K562 (cell line): ENCODE measurements at regions not wholly inside any gene's neighbourhood (a gene's known extent, or its start where the extent isn't known, plus 50 kb on each side); places are given as distances from the start of the nearest gene placed in this dataset.

Experiments
- ATAC-seq: fragments of 200-7000 bp; cut with Tn5 transposase; 3 replicates; pipeline ENCODE4 v1.9.1; 2020; ENCODE audit warnings: moderate library complexity
- BruUV-seq: library from RNA; stranded (reverse); fragments of 400-500 nt; replicated peaks from 2 replicates; lab custom pipeline; 2021; lab: Mats Ljungman, UMichigan
- CTCF ChIA-PET: fragments of 300-600 bp; formaldehyde crosslinking; extraction: SDS; loops from one replicate; lab custom pipeline; 2021; ENCODE audit warnings: low intra/inter-chr PET ratio; lab: Yijun Ruan, JAX
- POLR2A ChIA-PET: fragments of 300-600, 350-650 bp; sonication (Branson Sonifier 250); formaldehyde crosslinking; extraction: SDS; loops from one replicate; lab custom pipeline; 2021; ENCODE audit warnings: antibody characterized with exemption, inconsistent platforms; lab: Yijun Ruan, JAX
- DNase-seq, 4 experiments: peaks; one replicate each; pipeline versions ENCODE4 v3.0.0 to v3.0.0-alpha.2; 2011 to 2018; ENCODE audit warnings: low spot score in 3 of 4, mixed read lengths in 3 of 4; ENCODE audit errors: extremely low read depth in 1 of 4
- FAIRE-seq: peaks from 2 replicates; lab custom pipeline; 2011; peaks lifted over from hg19 to GRCh38; lab: Jason Lieb, UNC
- H2AFZ ChIP-seq: 2 replicates; pipeline ENCODE4 v1.6.0; 2011; ENCODE audit warnings: low read depth, low read length, control low read depth, inconsistent platforms
- H3K27ac ChIP-seq: fragments of 200-600 bp; 3 replicates; pipeline ENCODE4 v1.8.0; 2011; ENCODE audit warnings: low read depth, mild to moderate bottlenecking, control low read depth, inconsistent platforms, low read length, moderate library complexity, mixed read lengths; ENCODE audit errors: extremely low read depth
- H3K27me3 ChIP-seq, 2 experiments: fragments of 300-600 bp in 1 of 2; 2 replicates in 1 of 2; 3 replicates in 1 of 2; pipeline versions ENCODE4 v1.6.0 to v1.8.0; 2011; ENCODE audit warnings: inconsistent platforms in 2 of 2, low read length in 2 of 2, mild to moderate bottlenecking in 1 of 2, mixed read lengths in 1 of 2, moderate library complexity in 1 of 2; ENCODE audit not compliant: control insufficient read depth in 2 of 2, insufficient read depth in 2 of 2
- H3K36me3 ChIP-seq: fragments of 300-600 bp; 3 replicates; pipeline ENCODE4 v1.8.0; 2011; ENCODE audit warnings: mild to moderate bottlenecking, low read length, inconsistent platforms; ENCODE audit not compliant: control insufficient read depth, insufficient read depth
- H3K4me1 ChIP-seq, 2 experiments: fragments of 200-600 bp in 1 of 2; replicated peaks in 1 of 2; 2 replicates in 1 of 2; 3 replicates in 1 of 2; pipeline versions ENCODE4 v1.5.1 to v1.8.0; 2011; ENCODE audit warnings: inconsistent platforms in 2 of 2, low read length in 2 of 2, mild to moderate bottlenecking in 1 of 2, mixed read lengths in 1 of 2, moderate library complexity in 1 of 2; ENCODE audit not compliant: control insufficient read depth in 2 of 2, insufficient read depth in 2 of 2
- H3K4me2 ChIP-seq: 2 replicates; pipeline ENCODE4 v1.6.1; 2011; ENCODE audit warnings: low read length, control low read depth, inconsistent platforms, mixed read lengths; ENCODE audit not compliant: insufficient read depth
- H3K4me3 ChIP-seq: fragments of 200-600 bp; sonication (generic), shearing (Covaris generic); 2 replicates; pipeline ENCODE4 v1.5.1; 2016; ENCODE audit warnings: control low read depth, inconsistent platforms
- H3K79me2 ChIP-seq: fragments of 200-600 bp; 3 replicates; pipeline ENCODE4 v1.8.0; 2011; ENCODE audit warnings: low read length, inconsistent platforms; ENCODE audit not compliant: control insufficient read depth, insufficient read depth
- H3K9ac ChIP-seq, 2 experiments: 2 replicates each; pipeline versions ENCODE4 v1.6.0 to v1.6.1; 2011; ENCODE audit warnings: low read depth in 2 of 2, low read length in 2 of 2, control low read depth in 1 of 2, inconsistent platforms in 1 of 2, mild to moderate bottlenecking in 1 of 2, mixed read lengths in 1 of 2; ENCODE audit not compliant: insufficient read depth in 1 of 2
- H3K9me1 ChIP-seq: one replicate; pipeline ENCODE4 v1.6.0; 2011; ENCODE audit warnings: inconsistent platforms, mild to moderate bottlenecking, low read length, moderate library complexity; ENCODE audit not compliant: control insufficient read depth, insufficient read depth
- H3K9me3 ChIP-seq: replicated peaks from 2 replicates; pipeline ENCODE4 v1.5.1; 2011; ENCODE audit warnings: low read depth, low read length, inconsistent platforms; ENCODE audit not compliant: control insufficient read depth, insufficient read depth
- H4K20me1 ChIP-seq: replicated peaks from 2 replicates; pipeline ENCODE4 v1.6.1; 2011; ENCODE audit warnings: low read length, inconsistent platforms, mixed read lengths; ENCODE audit not compliant: control insufficient read depth, insufficient read depth
- CHD1 ChIP-seq: fragments of 200-600 bp; sonication (generic); IDR thresholded peaks from one replicate; pipeline ENCODE4 v1.6.1; 2012; ENCODE audit warnings: mild to moderate bottlenecking, moderate library complexity, low read length, inconsistent platforms
- COPS2 ChIP-seq: fragments of 450-650 bp; conservative IDR thresholded peaks from 2 replicates; pipeline ENCODE4 v1.6.1; 2016; ENCODE audit warnings: mild to moderate bottlenecking, moderate library complexity
- MCM3 ChIP-seq: fragments of 450-650 bp; IDR thresholded peaks from 2 replicates; pipeline ENCODE4 v1.6.1; 2016
- MCM5 ChIP-seq: fragments of 450-650 bp; IDR thresholded peaks from 2 replicates; pipeline ENCODE4 v1.6.1; 2016; ENCODE audit warnings: low read depth
- U2AF2 ChIP-seq: fragments of 200-400 bp; formaldehyde crosslinking; optimal IDR thresholded peaks from 2 replicates; pipeline ENCODE3; 2017; ENCODE audit warnings: low read depth, mild to moderate bottlenecking, low read length
- ZNF134 ChIP-seq: fragments of 250-450 bp; sonication (Bioruptor Pico); conservative IDR thresholded peaks from 2 replicates; pipeline ENCODE4 v1.4.0; 2020
- ZNF589 ChIP-seq: fragments of 200-800 bp; sonication (Bioruptor generic); IDR thresholded peaks from 2 replicates; pipeline ENCODE4 v1.6.1; 2016; ENCODE audit warnings: low read depth, missing genetic modification characterization, missing compliant biosample characterization
- ZZZ3 ChIP-seq: fragments of 450-650 bp; IDR thresholded peaks from 2 replicates; pipeline ENCODE4 v1.6.1; 2016; ENCODE audit warnings: antibody characterized with exemption, mild to moderate bottlenecking, moderate library complexity
- WGBS: fragments of 100-300 bp; shearing (Covaris generic); methylation state at CpG from one replicate; pipeline ENCODE4 v1.1.6; 2016; ENCODE audit warnings: low coverage, mixed read lengths; ENCODE audit not compliant: insufficient coverage; ENCODE audit errors: missing lambda C conversion rate; 5-methylcytosine and 5-hydroxymethylcytosine counted together
- in situ Hi-C: fragments of 300-500 bp; cut with MboI; formaldehyde crosslinking; loops from 4 replicates; pipeline ENCODE4 v1.15.0; 2018; ENCODE audit warnings: inconsistent platforms, mixed read lengths
- intact Hi-C: fragments of 100-400 bp; cut with micrococcal nuclease; formaldehyde crosslinking; loops from 2 replicates; pipeline ENCODE4 v1.14.2; 2022
- TF ChIP-seq, protein P1 (sequence below): fragments of 450-650 bp; IDR thresholded peaks from 2 replicates; pipeline ENCODE4 v1.6.1; 2018; ENCODE audit warnings: mild to moderate bottlenecking, low read depth; ENCODE audit not compliant: partially characterized antibody
- TF ChIP-seq, protein P2 (sequence below): sonication (generic); formaldehyde crosslinking; IDR thresholded peaks from 2 replicates; pipeline ENCODE4 v1.8.0; 2022; ENCODE audit warnings: mild to moderate bottlenecking, missing genetic modification reagents
- TF ChIP-seq, protein P3 (sequence below), 2 experiments: fragments of 450-650 bp in 1 of 2; IDR thresholded peaks; 2 replicates each; pipeline ENCODE4 v1.6.1; 2011 to 2017; ENCODE audit warnings: low read depth in 2 of 2, antibody characterized with exemption in 1 of 2, borderline replicate concordance in 1 of 2, low read length in 1 of 2, mild to moderate bottlenecking in 1 of 2, mixed read lengths in 1 of 2; ENCODE audit not compliant: control insufficient read depth in 1 of 2

DNA sequence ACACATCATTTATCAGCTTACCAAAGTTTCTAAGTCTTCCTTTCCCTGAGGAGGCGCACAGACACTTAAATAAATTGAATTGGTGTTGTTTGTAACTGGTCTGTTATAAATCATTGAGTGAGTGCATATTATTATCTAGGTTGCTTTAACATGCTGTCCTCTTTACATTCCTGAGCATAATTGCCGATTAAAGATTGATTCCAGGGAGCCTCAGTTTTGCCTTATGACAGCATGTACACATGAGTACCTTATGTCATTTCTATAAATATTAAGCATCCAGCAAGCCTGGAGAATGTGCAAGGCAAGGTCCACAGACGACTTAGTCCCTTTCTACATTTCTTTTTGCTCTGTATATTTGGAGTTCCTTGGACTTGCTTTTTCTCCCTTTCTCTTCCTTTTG lies 177.9 kb upstream of the STEAP4 start:
- Histone ChIP-seq H3K9ac (no peak overlapping the region), H3K27me3 (no peaks in the 10 kb centered on the region), H3K4me1 (no peaks in the 10 kb centered on the region), H3K9me1 (no peaks in the 10 kb centered on the region), H3K4me3 (no peak overlapping the region), H4K20me1 (no peaks in the 10 kb centered on the region), H3K36me3 (no peaks in the 10 kb centered on the region), H3K79me2 (no peaks in the 10 kb centered on the region), H3K27ac (no peak overlapping the region), H3K9me3 (no peaks in the 10 kb centered on the region; the same call in none of the 2 replicates), H2AFZ (no peak overlapping the region), H3K4me2 (no peak overlapping the region)
- DNase-seq = no peak
- CTCF ChIA-PET = no interaction called here
- 0% methylated on average over 3 of the region's 3 CpGs for WGBS
- POLR2A ChIA-PET = no interaction called here
- in situ Hi-C loops = no loop called here
- intact Hi-C loops = no loop called here
- TF ChIP-seq COPS2 (no peak), CHD1 (no peak), MCM3 (no peak), ZNF589 (CRISPR knock-in tag) (no peak), ZZZ3 (no peak), U2AF2 (no peak), MCM5 (no peak), ZNF134 (CRISPR knock-in tag) (no peak)
- TF ChIP-seq, protein P1, sequence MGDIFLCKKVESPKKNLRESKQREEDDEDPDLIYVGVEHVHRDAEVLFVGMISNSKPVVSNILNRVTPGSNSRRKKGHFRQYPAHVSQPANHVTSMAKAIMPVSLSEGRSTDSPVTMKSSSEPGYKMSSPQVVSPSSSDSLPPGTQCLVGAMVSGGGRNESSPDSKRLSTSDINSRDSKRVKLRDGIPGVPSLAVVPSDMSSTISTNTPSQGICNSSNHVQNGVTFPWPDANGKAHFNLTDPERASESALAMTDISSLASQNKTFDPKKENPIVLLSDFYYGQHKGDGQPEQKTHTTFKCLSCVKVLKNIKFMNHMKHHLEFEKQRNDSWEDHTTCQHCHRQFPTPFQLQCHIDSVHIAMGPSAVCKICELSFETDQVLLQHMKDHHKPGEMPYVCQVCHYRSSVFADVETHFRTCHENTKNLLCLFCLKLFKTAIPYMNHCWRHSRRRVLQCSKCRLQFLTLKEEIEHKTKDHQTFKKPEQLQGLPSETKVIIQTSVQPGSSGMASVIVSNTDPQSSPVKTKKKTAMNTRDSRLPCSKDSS = no peak
- TF ChIP-seq, protein P2, sequence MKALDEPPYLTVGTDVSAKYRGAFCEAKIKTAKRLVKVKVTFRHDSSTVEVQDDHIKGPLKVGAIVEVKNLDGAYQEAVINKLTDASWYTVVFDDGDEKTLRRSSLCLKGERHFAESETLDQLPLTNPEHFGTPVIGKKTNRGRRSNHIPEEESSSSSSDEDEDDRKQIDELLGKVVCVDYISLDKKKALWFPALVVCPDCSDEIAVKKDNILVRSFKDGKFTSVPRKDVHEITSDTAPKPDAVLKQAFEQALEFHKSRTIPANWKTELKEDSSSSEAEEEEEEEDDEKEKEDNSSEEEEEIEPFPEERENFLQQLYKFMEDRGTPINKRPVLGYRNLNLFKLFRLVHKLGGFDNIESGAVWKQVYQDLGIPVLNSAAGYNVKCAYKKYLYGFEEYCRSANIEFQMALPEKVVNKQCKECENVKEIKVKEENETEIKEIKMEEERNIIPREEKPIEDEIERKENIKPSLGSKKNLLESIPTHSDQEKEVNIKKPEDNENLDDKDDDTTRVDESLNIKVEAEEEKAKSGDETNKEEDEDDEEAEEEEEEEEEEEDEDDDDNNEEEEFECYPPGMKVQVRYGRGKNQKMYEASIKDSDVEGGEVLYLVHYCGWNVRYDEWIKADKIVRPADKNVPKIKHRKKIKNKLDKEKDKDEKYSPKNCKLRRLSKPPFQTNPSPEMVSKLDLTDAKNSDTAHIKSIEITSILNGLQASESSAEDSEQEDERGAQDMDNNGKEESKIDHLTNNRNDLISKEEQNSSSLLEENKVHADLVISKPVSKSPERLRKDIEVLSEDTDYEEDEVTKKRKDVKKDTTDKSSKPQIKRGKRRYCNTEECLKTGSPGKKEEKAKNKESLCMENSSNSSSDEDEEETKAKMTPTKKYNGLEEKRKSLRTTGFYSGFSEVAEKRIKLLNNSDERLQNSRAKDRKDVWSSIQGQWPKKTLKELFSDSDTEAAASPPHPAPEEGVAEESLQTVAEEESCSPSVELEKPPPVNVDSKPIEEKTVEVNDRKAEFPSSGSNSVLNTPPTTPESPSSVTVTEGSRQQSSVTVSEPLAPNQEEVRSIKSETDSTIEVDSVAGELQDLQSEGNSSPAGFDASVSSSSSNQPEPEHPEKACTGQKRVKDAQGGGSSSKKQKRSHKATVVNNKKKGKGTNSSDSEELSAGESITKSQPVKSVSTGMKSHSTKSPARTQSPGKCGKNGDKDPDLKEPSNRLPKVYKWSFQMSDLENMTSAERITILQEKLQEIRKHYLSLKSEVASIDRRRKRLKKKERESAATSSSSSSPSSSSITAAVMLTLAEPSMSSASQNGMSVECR (CRISPR knock-in tag) = no peak
- TF ChIP-seq, protein P3, sequence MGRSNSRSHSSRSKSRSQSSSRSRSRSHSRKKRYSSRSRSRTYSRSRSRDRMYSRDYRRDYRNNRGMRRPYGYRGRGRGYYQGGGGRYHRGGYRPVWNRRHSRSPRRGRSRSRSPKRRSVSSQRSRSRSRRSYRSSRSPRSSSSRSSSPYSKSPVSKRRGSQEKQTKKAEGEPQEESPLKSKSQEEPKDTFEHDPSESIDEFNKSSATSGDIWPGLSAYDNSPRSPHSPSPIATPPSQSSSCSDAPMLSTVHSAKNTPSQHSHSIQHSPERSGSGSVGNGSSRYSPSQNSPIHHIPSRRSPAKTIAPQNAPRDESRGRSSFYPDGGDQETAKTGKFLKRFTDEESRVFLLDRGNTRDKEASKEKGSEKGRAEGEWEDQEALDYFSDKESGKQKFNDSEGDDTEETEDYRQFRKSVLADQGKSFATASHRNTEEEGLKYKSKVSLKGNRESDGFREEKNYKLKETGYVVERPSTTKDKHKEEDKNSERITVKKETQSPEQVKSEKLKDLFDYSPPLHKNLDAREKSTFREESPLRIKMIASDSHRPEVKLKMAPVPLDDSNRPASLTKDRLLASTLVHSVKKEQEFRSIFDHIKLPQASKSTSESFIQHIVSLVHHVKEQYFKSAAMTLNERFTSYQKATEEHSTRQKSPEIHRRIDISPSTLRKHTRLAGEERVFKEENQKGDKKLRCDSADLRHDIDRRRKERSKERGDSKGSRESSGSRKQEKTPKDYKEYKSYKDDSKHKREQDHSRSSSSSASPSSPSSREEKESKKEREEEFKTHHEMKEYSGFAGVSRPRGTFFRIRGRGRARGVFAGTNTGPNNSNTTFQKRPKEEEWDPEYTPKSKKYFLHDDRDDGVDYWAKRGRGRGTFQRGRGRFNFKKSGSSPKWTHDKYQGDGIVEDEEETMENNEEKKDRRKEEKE (IDR thresholded peaks at IDR 0.05; ENCODE audit: borderline replicate concordance in 1 of 2, control insufficient read depth in 1 of 2, low read depth in 2 of 2, low read length in 1 of 2) = no peak
- FAIRE-seq = no peak
- no peak for ATAC-seq
- BruUV-seq = no TSS peak
